MM.1S (cell line): ENCODE measurements at regions not wholly inside any gene's neighbourhood (a gene's known extent, or its start where the extent isn't known, plus 50 kb on each side); places are given as distances from the start of the nearest gene placed in this dataset.

Source experiments
- EZH2 ChIP-seq: fragments of 300-600 bp; sonication (generic); optimal IDR thresholded peaks from 2 replicates; pipeline ENCODE3; 2017; ENCODE audit warnings: low read depth, mild to moderate bottlenecking, antibody characterized with exemption, low read length, mixed read lengths
- TF ChIP-seq, protein P1 (sequence below): fragments of 300-600 bp; sonication (generic); IDR thresholded peaks from 2 replicates; pipeline ENCODE4 v1.5.1; 2016; ENCODE audit warnings: antibody characterized with exemption, low read length, mixed read lengths

DNA sequence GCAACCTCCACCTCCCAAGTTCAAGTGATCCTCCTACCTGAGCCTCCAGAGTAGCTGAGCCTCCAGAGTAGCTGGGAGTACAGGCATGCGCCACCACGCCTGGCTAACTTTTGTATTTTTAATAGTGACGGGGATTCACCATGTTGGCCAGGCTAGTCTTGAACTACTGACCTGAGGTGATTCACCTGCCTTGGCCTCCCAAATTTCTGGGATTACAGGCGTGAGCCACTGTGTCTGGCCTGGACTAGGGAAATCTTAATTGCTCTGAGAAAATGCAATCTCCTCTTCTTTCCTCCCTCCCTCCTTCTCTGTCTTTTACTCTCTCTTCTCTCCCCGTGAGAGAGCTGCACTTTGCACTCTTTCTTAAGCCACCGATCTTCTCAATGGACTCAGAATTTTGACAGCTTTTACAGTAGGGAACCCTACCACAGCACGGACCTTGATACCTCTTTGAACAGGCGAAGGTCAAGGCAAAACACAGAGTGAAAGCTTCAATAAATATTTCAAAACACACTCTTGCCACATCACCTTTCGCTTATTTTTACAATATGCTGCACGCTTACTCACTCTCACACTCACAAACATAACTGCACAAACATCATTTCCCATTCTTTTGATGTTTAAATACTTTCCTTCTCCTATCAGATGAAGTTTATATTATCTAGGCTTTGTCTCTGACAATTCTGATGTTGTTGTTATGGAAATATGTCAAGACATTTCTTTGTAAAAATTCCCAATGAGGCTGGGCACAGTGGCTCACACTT, 173.4 kb upstream of the NRP1 start:
- TF ChIP-seq EZH2 = no peak
- TF ChIP-seq, protein P1, sequence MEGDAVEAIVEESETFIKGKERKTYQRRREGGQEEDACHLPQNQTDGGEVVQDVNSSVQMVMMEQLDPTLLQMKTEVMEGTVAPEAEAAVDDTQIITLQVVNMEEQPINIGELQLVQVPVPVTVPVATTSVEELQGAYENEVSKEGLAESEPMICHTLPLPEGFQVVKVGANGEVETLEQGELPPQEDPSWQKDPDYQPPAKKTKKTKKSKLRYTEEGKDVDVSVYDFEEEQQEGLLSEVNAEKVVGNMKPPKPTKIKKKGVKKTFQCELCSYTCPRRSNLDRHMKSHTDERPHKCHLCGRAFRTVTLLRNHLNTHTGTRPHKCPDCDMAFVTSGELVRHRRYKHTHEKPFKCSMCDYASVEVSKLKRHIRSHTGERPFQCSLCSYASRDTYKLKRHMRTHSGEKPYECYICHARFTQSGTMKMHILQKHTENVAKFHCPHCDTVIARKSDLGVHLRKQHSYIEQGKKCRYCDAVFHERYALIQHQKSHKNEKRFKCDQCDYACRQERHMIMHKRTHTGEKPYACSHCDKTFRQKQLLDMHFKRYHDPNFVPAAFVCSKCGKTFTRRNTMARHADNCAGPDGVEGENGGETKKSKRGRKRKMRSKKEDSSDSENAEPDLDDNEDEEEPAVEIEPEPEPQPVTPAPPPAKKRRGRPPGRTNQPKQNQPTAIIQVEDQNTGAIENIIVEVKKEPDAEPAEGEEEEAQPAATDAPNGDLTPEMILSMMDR = no peak
